Breast epithelium (tissue), 4 donors: ENCODE measurements at regions not wholly inside any gene's neighbourhood (a gene's known extent, or its start where the extent isn't known, plus 50 kb on each side); places are given as distances from the start of the nearest gene placed in this dataset.

Source experiments
- DNase-seq, 2 donors: peaks; one replicate each; pipeline ENCODE4 v3.0.0-alpha.2; 2019; ENCODE audit warnings: low spot score in 2 of 2
- H3K27ac ChIP-seq, 2 donors: fragments of 200-600 bp; sonication (generic) in 1 of 2; one replicate each; pipeline ENCODE4 v1.5.1; 2016 to 2019; ENCODE audit warnings: mild to moderate bottlenecking in 1 of 2
- H3K27me3 ChIP-seq, 2 donors: fragments of 200-600 bp; sonication (generic) in 1 of 2; one replicate each; pipeline versions ENCODE4 v1.5.1 to v1.6.0; 2017 to 2019; ENCODE audit warnings: control low read depth in 1 of 2, mild to moderate bottlenecking in 1 of 2
- H3K36me3 ChIP-seq: fragments of 200-600 bp; one replicate; pipeline ENCODE4 v1.5.1; 2019
- H3K4me1 ChIP-seq, 2 donors: fragments of 200-600 bp; sonication (generic); one replicate each; pipeline ENCODE4 v1.5.1; 2016 to 2019; ENCODE audit warnings: control low read depth in 1 of 2
- H3K4me3 ChIP-seq, 3 donors: fragments of 200-600 bp; sonication (generic); 1 replicate in 2 of 3; 2 replicates in 1 of 3; pipeline ENCODE4 v1.5.1; 2016 to 2019; ENCODE audit warnings: mild to moderate bottlenecking in 3 of 3, moderate library complexity in 2 of 3
- H3K9me3 ChIP-seq, 2 donors: fragments of 200-600 bp; sonication (generic) in 1 of 2; one replicate each; pipeline ENCODE4 v1.5.1; 2016 to 2019; ENCODE audit warnings: control low read depth in 1 of 2
- POLR2A ChIP-seq: fragments of 450-650 bp; IDR thresholded peaks from one replicate; pipeline ENCODE4 v1.6.1; 2016; ENCODE audit warnings: antibody characterized with exemption, mild to moderate bottlenecking, moderate library complexity
- POLR2AphosphoS5 ChIP-seq, 3 donors: sonication (generic); formaldehyde crosslinking; IDR thresholded peaks; one replicate each; pipeline ENCODE4 v1.6.1; 2017; ENCODE audit warnings: antibody characterized with exemption in 3 of 3
- intact Hi-C: fragments of 100-400 bp; cut with DNase I; formaldehyde crosslinking; loops from one replicate; pipeline ENCODE4 v1.15.1; 2023; ENCODE audit warnings: low total_unique reads
- TF ChIP-seq, protein P1 (sequence below), 3 donors: fragments of 450-650 bp; IDR thresholded peaks; one replicate each; pipeline ENCODE4 v1.5.1; 2016 to 2017; ENCODE audit warnings: antibody characterized with exemption in 3 of 3, mild to moderate bottlenecking in 3 of 3, moderate library complexity in 3 of 3

DNA sequence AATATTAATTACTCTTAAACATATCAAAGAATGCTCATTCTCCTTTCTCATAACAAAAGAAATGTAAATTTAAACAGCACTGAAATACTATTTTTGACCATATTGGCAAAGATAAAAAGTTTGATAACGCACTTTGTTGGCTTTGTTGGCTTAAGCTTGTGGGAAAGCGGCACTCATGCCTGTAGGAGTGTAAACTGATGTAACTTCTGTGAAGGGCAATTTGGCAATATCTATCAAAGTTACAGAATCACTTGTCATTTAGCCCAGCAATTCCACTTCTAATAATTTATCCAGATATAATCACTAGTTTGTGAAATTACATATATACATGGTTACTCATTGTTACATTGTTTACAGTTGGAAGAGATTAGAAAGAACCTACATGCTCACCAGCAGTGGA is 96.3 kb upstream of the FOXN2 start:
- intact Hi-C loops: no loop called here
- H3K9me3 ChIP-seq: no peaks in the 10 kb centered on the region

DNA sequence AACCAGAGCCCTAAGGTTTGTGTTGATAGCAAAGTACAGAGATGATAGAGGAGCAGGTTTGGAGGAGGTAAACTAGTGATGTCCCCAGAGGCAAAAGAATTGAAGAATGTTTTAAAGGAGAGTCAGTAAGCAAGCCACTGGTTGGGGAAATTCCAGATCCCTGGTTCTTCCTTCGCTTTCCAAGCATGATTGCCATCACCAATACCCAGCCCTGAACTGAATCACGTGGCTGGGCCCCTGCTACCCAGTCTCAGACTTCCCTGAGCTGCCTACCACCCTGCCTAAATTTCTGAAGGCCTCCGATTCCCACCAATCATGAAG is 95.3 kb upstream of the FOXN2 start:
- TF ChIP-seq, protein P1, sequence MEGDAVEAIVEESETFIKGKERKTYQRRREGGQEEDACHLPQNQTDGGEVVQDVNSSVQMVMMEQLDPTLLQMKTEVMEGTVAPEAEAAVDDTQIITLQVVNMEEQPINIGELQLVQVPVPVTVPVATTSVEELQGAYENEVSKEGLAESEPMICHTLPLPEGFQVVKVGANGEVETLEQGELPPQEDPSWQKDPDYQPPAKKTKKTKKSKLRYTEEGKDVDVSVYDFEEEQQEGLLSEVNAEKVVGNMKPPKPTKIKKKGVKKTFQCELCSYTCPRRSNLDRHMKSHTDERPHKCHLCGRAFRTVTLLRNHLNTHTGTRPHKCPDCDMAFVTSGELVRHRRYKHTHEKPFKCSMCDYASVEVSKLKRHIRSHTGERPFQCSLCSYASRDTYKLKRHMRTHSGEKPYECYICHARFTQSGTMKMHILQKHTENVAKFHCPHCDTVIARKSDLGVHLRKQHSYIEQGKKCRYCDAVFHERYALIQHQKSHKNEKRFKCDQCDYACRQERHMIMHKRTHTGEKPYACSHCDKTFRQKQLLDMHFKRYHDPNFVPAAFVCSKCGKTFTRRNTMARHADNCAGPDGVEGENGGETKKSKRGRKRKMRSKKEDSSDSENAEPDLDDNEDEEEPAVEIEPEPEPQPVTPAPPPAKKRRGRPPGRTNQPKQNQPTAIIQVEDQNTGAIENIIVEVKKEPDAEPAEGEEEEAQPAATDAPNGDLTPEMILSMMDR (IDR thresholded peaks at IDR 0.05): no peak
- TF ChIP-seq POLR2AphosphoS5 (IDR thresholded peaks at IDR 0.05) (no peak), POLR2A (no peak)
- Histone ChIP-seq H3K27ac (no peak overlapping the region), H3K4me1 (no peaks in the 10 kb centered on the region), H3K36me3 (no peaks in the 10 kb centered on the region), H3K27me3 (no peaks in the 10 kb centered on the region), H3K4me3 (no peak overlapping the region), H3K9me3 (no peaks in the 10 kb centered on the region)
- intact Hi-C loops: no loop called here
- no peak for DNase-seq

More for the DNA sequence above, 96.3 kb upstream of the FOXN2 start:
- Histone ChIP-seq H3K27me3 (no peaks in the 10 kb centered on the region), H3K4me1 (no peaks in the 10 kb centered on the region), H3K27ac (no peak overlapping the region), H3K4me3 (no peak overlapping the region), H3K36me3 (no peaks in the 10 kb centered on the region)
- DNase-seq: no peak
- no peak for TF ChIP-seq POLR2A
- TF ChIP-seq, protein P1 (IDR thresholded peaks at IDR 0.05): no peak
- TF ChIP-seq POLR2AphosphoS5 (IDR thresholded peaks at IDR 0.05): no peak

DNA sequence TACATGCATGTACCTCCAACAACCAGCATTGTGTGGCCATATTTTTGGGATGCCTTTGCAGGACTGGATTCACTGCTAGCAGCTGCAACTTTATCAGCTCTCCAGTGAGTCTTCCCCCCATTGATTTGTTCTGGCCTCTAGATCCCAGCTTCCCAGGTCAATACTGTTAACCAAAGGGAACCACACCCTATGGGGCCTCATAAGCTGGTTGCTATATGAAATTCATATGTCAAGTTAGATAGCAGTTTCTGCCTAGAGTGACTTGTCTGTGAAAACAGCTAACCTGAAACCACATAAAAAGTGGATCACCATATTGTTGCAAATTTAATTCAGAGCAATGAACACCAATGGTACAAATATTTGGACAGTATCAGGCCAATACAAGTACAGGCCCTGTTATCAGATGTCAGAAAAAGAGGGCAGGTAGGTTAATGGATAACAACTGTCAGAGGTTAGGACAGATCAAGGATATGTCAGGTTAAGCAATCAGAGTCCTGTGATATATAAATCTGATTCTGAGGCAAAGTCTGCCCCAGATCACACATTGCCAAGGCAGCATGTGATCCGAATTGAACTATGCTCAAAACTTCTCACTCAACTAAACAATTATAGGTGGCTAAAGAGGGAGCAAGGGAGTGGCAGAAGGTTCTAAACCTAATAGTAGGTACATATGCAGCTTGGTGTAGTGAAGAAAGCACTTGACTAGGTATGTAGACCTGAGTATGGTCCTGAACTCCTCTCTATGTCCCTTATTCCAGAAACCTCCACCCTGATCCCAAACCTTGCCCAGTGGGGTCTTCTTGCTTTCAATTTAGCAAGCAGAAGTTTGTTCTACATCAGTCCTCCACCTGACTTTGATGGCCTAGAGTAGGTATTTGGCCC is 94.7 kb upstream of the FOXN2 start:
- no peaks in the 10 kb centered on the region for H3K36me3 ChIP-seq
- DNase-seq: no peak
- H3K27me3 ChIP-seq: no peaks in the 10 kb centered on the region
- TF ChIP-seq, protein P1 (IDR thresholded peaks at IDR 0.05): no peak
- no peak for TF ChIP-seq POLR2A
- no peak for TF ChIP-seq POLR2AphosphoS5 (IDR thresholded peaks at IDR 0.05)
- intact Hi-C loops: no loop called here
- H3K4me1 ChIP-seq: no peaks in the 10 kb centered on the region
- no peaks in the 10 kb centered on the region for H3K9me3 ChIP-seq
- no peak overlapping the region for H3K4me3 ChIP-seq
- H3K27ac ChIP-seq: no peak overlapping the region

DNA sequence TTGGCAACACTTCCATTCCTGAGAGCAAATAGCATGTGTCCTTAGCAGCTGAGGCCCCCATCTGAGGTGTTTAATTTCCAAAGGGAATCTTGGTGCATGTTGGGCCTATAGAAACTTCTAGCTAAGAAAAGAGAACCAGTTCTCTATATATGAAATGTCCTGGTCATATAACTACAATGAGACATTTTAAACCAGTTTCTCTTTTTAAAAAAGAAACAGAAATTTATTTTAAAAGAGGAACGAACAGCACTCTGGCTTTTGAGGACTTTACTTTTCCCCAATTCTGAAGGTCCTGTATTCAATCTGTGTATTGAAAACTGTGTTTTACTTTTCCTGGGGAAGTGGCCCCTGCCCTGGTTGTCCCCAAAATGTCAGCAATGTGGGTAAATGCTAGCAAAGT is 94.0 kb upstream of the FOXN2 start:
- DNase-seq: no peak
- no peaks in the 10 kb centered on the region for H3K27me3 ChIP-seq
- no peaks in the 10 kb centered on the region for H3K36me3 ChIP-seq
- H3K9me3 ChIP-seq: no peaks in the 10 kb centered on the region
- TF ChIP-seq, protein P1 (IDR thresholded peaks at IDR 0.05): no peak
- TF ChIP-seq POLR2AphosphoS5 (IDR thresholded peaks at IDR 0.05) (no peak), POLR2A (no peak)
- intact Hi-C loops: no loop called here
- no peak overlapping the region for H3K4me3 ChIP-seq
- H3K4me1 ChIP-seq: no peaks in the 10 kb centered on the region
- no peak overlapping the region for H3K27ac ChIP-seq

DNA sequence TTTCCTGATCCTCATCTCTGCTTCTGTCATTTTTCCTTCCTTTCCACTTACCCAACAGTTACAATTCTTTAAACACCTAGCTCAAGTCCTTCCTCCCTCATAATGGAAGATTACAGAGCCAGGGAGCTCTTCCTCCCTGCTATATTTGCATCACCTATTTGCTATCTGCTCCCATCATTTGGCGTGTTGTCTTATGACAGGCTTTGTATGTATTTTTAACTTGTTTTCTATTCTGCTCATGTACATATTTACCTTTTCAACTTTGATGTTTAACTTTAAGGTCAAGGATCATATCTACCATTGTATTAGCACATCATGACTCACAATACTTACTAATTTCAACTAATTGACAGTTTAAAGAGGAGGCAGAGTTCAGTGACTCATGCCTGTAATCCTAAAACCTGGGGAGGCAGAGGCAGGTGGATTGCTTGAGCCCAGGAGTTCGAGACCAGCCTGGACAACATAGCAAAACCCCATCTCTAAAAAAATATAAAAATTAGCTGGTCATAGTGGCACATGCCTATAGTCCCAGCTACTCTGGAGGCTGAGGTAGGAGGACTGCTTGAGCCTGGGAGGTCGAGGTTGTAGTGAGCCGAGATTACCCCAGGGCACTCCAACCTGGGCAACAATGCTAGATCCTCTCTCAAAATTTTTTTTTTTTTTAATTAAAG is 92.5 kb upstream of the FOXN2 start:
- intact Hi-C loops: loop anchor here (1.0 kb wide), 1 partner anchor 21 kb away; no protein-coding TSS in a partner anchor
- DNase-seq: no peak
- no peak for TF ChIP-seq POLR2A
- TF ChIP-seq, protein P1 (IDR thresholded peaks at IDR 0.05): no peak
- TF ChIP-seq POLR2AphosphoS5 (IDR thresholded peaks at IDR 0.05): no peak

More for the DNA sequence above, 92.5 kb upstream of the FOXN2 start:
- no peaks in the 10 kb centered on the region for H3K4me1 ChIP-seq
- no peak overlapping the region for H3K4me3 ChIP-seq
- no peaks in the 10 kb centered on the region for H3K27me3 ChIP-seq
- H3K27ac ChIP-seq: no peak overlapping the region
- H3K36me3 ChIP-seq: no peaks in the 10 kb centered on the region
- no peaks in the 10 kb centered on the region for H3K9me3 ChIP-seq
